H1 (cell line): ENCODE measurements at regions not wholly inside any gene's neighbourhood (a gene's known extent, or its start where the extent isn't known, plus 50 kb on each side); places are given as distances from the start of the nearest gene placed in this dataset.

ENCODE experiments used
- CTCF ChIA-PET: fragments of 300-600 bp; sonication (Branson Sonifier 250); formaldehyde crosslinking; loops from one replicate; lab custom pipeline; 2021; ENCODE audit not compliant: partially characterized antibody; lab: Charles Lee
- POLR2A ChIA-PET: fragments of 300-600 bp; sonication (Branson Sonifier 250); formaldehyde crosslinking; loops from one replicate; lab custom pipeline; 2021; ENCODE audit warnings: inconsistent platforms; ENCODE audit not compliant: partially characterized antibody; lab: Charles Lee
- DNase-seq, 2 experiments: peaks; one replicate each; pipeline versions ENCODE4 v3.0.0 to v3.0.0-alpha.2; 2010 to 2022; ENCODE audit warnings: low spot score in 2 of 2, low read depth in 1 of 2, mixed read lengths in 1 of 2
- FAIRE-seq: peaks from 2 replicates; lab custom pipeline; 2011; peaks lifted over from hg19 to GRCh38; lab: Jason Lieb, UNC
- H2AFZ ChIP-seq: 2 replicates; pipeline ENCODE4 v1.8.1; 2012; ENCODE audit warnings: low read length, inconsistent platforms
- H2AK5ac ChIP-seq: 2 replicates; pipeline ENCODE4 v1.6.1; 2013; ENCODE audit warnings: low read depth, low read length
- H2BK120ac ChIP-seq: replicated peaks from 2 replicates; pipeline ENCODE3; 2013; ENCODE audit warnings: low read depth, low read length, inconsistent platforms
- H2BK12ac ChIP-seq: 2 replicates; pipeline ENCODE4 v1.6.1; 2013; ENCODE audit warnings: low read depth, low read length
- H2BK15ac ChIP-seq: 2 replicates; pipeline ENCODE4 v1.6.1; 2013; ENCODE audit warnings: low read length
- H2BK20ac ChIP-seq: 2 replicates; pipeline ENCODE4 v1.6.1; 2013; ENCODE audit warnings: low read length
- H2BK5ac ChIP-seq: 2 replicates; pipeline ENCODE4 v1.6.1; 2013; ENCODE audit warnings: low read depth, low read length
- H3K14ac ChIP-seq: 2 replicates; pipeline ENCODE4 v1.6.1; 2013; ENCODE audit warnings: inconsistent platforms; ENCODE audit not compliant: insufficient read length
- H3K18ac ChIP-seq: 2 replicates; pipeline ENCODE4 v1.6.1; 2013; ENCODE audit warnings: low read length; ENCODE audit errors: extremely low read depth
- H3K23ac ChIP-seq: 2 replicates; pipeline ENCODE4 v1.6.1; 2013; ENCODE audit warnings: inconsistent platforms; ENCODE audit not compliant: insufficient read length
- H3K23me2 ChIP-seq: 2 replicates; pipeline ENCODE4 v1.6.1; 2013; ENCODE audit warnings: low read depth, low read length
- H3K27ac ChIP-seq: 2 replicates; pipeline ENCODE4 v1.6.1; 2011; ENCODE audit warnings: low read depth, low read length, inconsistent platforms
- H3K27me3 ChIP-seq, 4 experiments: replicated peaks in 1 of 4; 1 replicate in 1 of 4; 2 replicates in 3 of 4; pipeline versions ENCODE4 v1.6.1 to v1.8.1; 2011 to 2013; ENCODE audit warnings: low read length in 3 of 4, mild to moderate bottlenecking in 3 of 4, inconsistent platforms in 2 of 4, mixed read lengths in 2 of 4, moderate library complexity in 1 of 4; ENCODE audit not compliant: control insufficient read depth in 3 of 4, insufficient read depth in 3 of 4; ENCODE audit errors: extremely low read depth in 1 of 4
- H3K36me3 ChIP-seq, 4 experiments: 2 replicates each; pipeline versions ENCODE4 v1.6.1 to v1.8.1; 2011 to 2013; ENCODE audit warnings: mild to moderate bottlenecking in 4 of 4, low read length in 3 of 4, moderate library complexity in 2 of 4, control low read depth in 1 of 4, inconsistent platforms in 1 of 4; ENCODE audit not compliant: insufficient read depth in 4 of 4, control insufficient read depth in 2 of 4
- H3K4ac ChIP-seq: replicated peaks from 2 replicates; pipeline ENCODE3; 2013; ENCODE audit warnings: low read length, low read depth, mixed read lengths, inconsistent platforms; ENCODE audit not compliant: insufficient read length
- H3K4me1 ChIP-seq, 4 experiments: replicated peaks in 1 of 4; 1 replicate in 1 of 4; 2 replicates in 3 of 4; pipeline versions ENCODE4 v1.6.1 to v1.8.1; 2011 to 2013; ENCODE audit warnings: low read length in 3 of 4, inconsistent platforms in 2 of 4, mixed read lengths in 1 of 4; ENCODE audit not compliant: insufficient read depth in 4 of 4, control insufficient read depth in 3 of 4
- H3K4me2 ChIP-seq, 2 experiments: 2 replicates each; pipeline versions ENCODE4 v1.6.1 to v1.8.1; 2011 to 2013; ENCODE audit warnings: low read depth in 2 of 2, low read length in 2 of 2, control low read depth in 1 of 2, inconsistent platforms in 1 of 2, mild to moderate bottlenecking in 1 of 2; ENCODE audit not compliant: insufficient read depth in 1 of 2
- H3K4me3 ChIP-seq, 4 experiments: fragments of 200-600, 300-600 bp in 1 of 4; sonication (generic), shearing (Covaris generic), sonication (Bioruptor Twin) in 1 of 4; 2 replicates each; pipeline versions ENCODE4 v1.5.1 to v1.8.1; 2011 to 2016; ENCODE audit warnings: low read length in 4 of 4, low read depth in 3 of 4, control low read depth in 2 of 4, inconsistent platforms in 2 of 4, mild to moderate bottlenecking in 2 of 4, mixed read lengths in 1 of 4, moderate library complexity in 1 of 4; ENCODE audit not compliant: insufficient read depth in 2 of 4; ENCODE audit errors: extremely low read depth in 1 of 4
- H3K56ac ChIP-seq: replicated peaks from 2 replicates; pipeline ENCODE3; 2013; ENCODE audit warnings: low read depth, mild to moderate bottlenecking, mixed read lengths, low read length, inconsistent platforms; ENCODE audit not compliant: insufficient read length
- H3K79me1 ChIP-seq: 2 replicates; pipeline ENCODE4 v1.6.1; 2013; ENCODE audit warnings: low read depth, low read length, control low read depth
- H3K79me2 ChIP-seq, 2 experiments: 2 replicates each; pipeline versions ENCODE4 v1.6.1 to v1.8.1; 2012 to 2013; ENCODE audit warnings: low read length in 2 of 2, mild to moderate bottlenecking in 2 of 2, inconsistent platforms in 1 of 2; ENCODE audit not compliant: insufficient read depth in 2 of 2, control insufficient read depth in 1 of 2
- H3K9ac ChIP-seq, 4 experiments: replicated peaks in 1 of 4; 1 replicate in 1 of 4; 2 replicates in 3 of 4; pipeline versions ENCODE4 v1.6.1 to v1.8.1; 2011 to 2013; ENCODE audit warnings: low read depth in 3 of 4, low read length in 3 of 4, control low read depth in 2 of 4, mild to moderate bottlenecking in 2 of 4, moderate library complexity in 2 of 4, inconsistent platforms in 1 of 4; ENCODE audit errors: extremely low read depth in 1 of 4
- H3K9me3 ChIP-seq, 2 experiments: 2 replicates each; pipeline versions ENCODE4 v1.6.1 to v1.8.1; 2012 to 2013; ENCODE audit warnings: mild to moderate bottlenecking in 2 of 2, moderate library complexity in 2 of 2, control low read depth in 1 of 2, inconsistent platforms in 1 of 2, low read depth in 1 of 2, low read length in 1 of 2, mixed read lengths in 1 of 2; ENCODE audit not compliant: insufficient read depth in 2 of 2
- H4K20me1 ChIP-seq, 2 experiments: replicated peaks in 1 of 2; 2 replicates each; pipeline versions ENCODE3 to v1.8.1; 2011 to 2013; ENCODE audit warnings: inconsistent platforms in 2 of 2, low read length in 2 of 2, mild to moderate bottlenecking in 1 of 2; ENCODE audit not compliant: insufficient read depth in 2 of 2, control insufficient read depth in 1 of 2
- H4K5ac ChIP-seq: 2 replicates; pipeline ENCODE4 v1.6.1; 2013; ENCODE audit warnings: low read length, low read depth, mixed read lengths, inconsistent platforms; ENCODE audit not compliant: insufficient read length
- H4K8ac ChIP-seq: 2 replicates; pipeline ENCODE4 v1.8.0; 2013; ENCODE audit warnings: mild to moderate bottlenecking, moderate library complexity, low read length, inconsistent platforms; ENCODE audit not compliant: insufficient read depth; ENCODE audit errors: extremely low read depth
- H4K91ac ChIP-seq: replicated peaks from 2 replicates; pipeline ENCODE3; 2013; ENCODE audit warnings: low read length, mixed read lengths, inconsistent platforms; ENCODE audit not compliant: insufficient read length
- ASH2L ChIP-seq: fragments of 200-600, 300-600 bp; sonication (generic); IDR thresholded peaks from one replicate; pipeline ENCODE4 v1.7.1; 2017; ENCODE audit warnings: low read length
- CBX5 ChIP-seq: fragments of 300-800, 300-1000 bp; sonication (generic); IDR thresholded peaks from 2 replicates; pipeline ENCODE4 v1.7.1; 2016; ENCODE audit warnings: antibody characterized with exemption, low read length, low read depth
- CEBPB ChIP-seq: IDR thresholded peaks from 2 replicates; pipeline ENCODE4 v1.6.1; 2012; ENCODE audit warnings: low read depth, low read length
- CTBP2 ChIP-seq: IDR thresholded peaks from 2 replicates; pipeline ENCODE4 v1.7.0; 2011; ENCODE audit warnings: borderline replicate concordance, mild to moderate bottlenecking, moderate library complexity, mixed read lengths, low read length; ENCODE audit not compliant: insufficient read depth, insufficient read length
- EP300 ChIP-seq, 2 experiments: IDR thresholded peaks; 1 replicate in 1 of 2; 2 replicates in 1 of 2; pipeline ENCODE4 v1.6.1; 2011 to 2012; ENCODE audit warnings: low read depth in 2 of 2, low read length in 2 of 2, mild to moderate bottlenecking in 2 of 2, borderline replicate concordance in 1 of 2, inconsistent platforms in 1 of 2, moderate library complexity in 1 of 2
- MAFK ChIP-seq: IDR thresholded peaks from 2 replicates; pipeline ENCODE4 v1.6.1; 2012; ENCODE audit warnings: low read depth, mild to moderate bottlenecking, improper control_type of control experiment, low read length
- NANOG ChIP-seq: IDR thresholded peaks from 2 replicates; pipeline ENCODE4 v1.6.1; 2011; ENCODE audit warnings: low read length, low read depth, mild to moderate bottlenecking, inconsistent platforms; ENCODE audit not compliant: insufficient read depth, poor library complexity, severe bottlenecking
- NRF1 ChIP-seq: IDR thresholded peaks from 2 replicates; pipeline ENCODE4 v1.6.1; 2011; ENCODE audit warnings: mild to moderate bottlenecking, low read depth, low read length, improper control_type of control experiment
- POLR2AphosphoS5 ChIP-seq: IDR thresholded peaks from 2 replicates; pipeline ENCODE4 v1.6.1; 2011; ENCODE audit warnings: low read depth, low read length
- RBBP5 ChIP-seq: IDR thresholded peaks from 2 replicates; pipeline ENCODE4 v1.7.1; 2012; ENCODE audit warnings: low read depth, mild to moderate bottlenecking, inconsistent platforms, low read length, moderate library complexity, borderline replicate concordance
- RNF2 ChIP-seq: fragments of 200-900, 300-1000 bp; sonication (generic); IDR thresholded peaks from 2 replicates; pipeline ENCODE4 v1.7.1; 2016; ENCODE audit warnings: borderline replicate concordance, low read depth, mild to moderate bottlenecking, antibody characterized with exemption, low read length; ENCODE audit not compliant: poor library complexity, severe bottlenecking; ENCODE audit errors: missing control alignments
- SIN3A ChIP-seq, 2 experiments: IDR thresholded peaks in 1 of 2; conservative IDR thresholded peaks in 1 of 2; 2 replicates each; pipeline ENCODE4 v1.6.1; 2011 to 2012; ENCODE audit warnings: low read length in 2 of 2, improper control_type of control experiment in 1 of 2, low read depth in 1 of 2, mild to moderate bottlenecking in 1 of 2
- SIRT6 ChIP-seq: IDR thresholded peaks from one replicate; pipeline ENCODE4 v1.7.1; 2012; ENCODE audit warnings: low read length, inconsistent platforms
- TAF1 ChIP-seq: IDR thresholded peaks from 2 replicates; pipeline ENCODE4 v1.6.1; 2011; ENCODE audit warnings: mild to moderate bottlenecking, low read depth, low read length
- TF ChIP-seq, protein P1 (sequence below): IDR thresholded peaks from 2 replicates; pipeline ENCODE4 v1.6.1; 2011; ENCODE audit warnings: low read depth, mild to moderate bottlenecking, low read length; ENCODE audit not compliant: insufficient read depth

DNA sequence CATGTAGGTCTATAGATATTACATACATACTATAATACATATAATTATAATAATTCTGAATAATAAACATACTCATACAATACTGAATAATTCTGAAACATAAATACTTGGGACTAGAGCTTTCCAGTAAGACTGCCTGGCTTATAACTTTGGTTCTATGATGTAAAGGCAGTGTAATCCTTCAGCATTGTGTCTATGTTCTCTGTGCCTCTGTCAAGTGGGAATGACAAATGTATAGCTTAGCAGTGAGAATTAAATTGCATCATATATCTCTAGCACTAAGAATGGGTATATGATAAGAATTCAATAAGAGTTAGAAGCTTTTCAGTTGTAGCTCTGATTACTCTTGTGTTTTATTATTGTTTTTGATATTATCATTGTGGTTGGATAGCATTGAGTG, 1469.3 kb downstream of the CDH8 start:
- H3K18ac ChIP-seq, result no peak overlapping the region
- DNase-seq (no peak), FAIRE-seq (no peak)
- H3K4me3 ChIP-seq, result no peak overlapping the region
- H3K4me1 ChIP-seq, result no peaks in the 10 kb centered on the region
- no peak overlapping the region for H2BK20ac ChIP-seq
- no peak overlapping the region for H4K5ac ChIP-seq
- H3K79me2 ChIP-seq, result no peaks in the 10 kb centered on the region
- H3K23ac ChIP-seq, result no peak overlapping the region
- no peaks in the 10 kb centered on the region for H4K20me1 ChIP-seq
- CTCF ChIA-PET, result no interaction called here
- no peaks in the 10 kb centered on the region for H3K36me3 ChIP-seq
- no peak overlapping the region for H4K91ac ChIP-seq
- H4K8ac ChIP-seq, result no peak overlapping the region
- no peak overlapping the region for H2BK15ac ChIP-seq
- H3K14ac ChIP-seq, result no peak overlapping the region
- POLR2A ChIA-PET, result no interaction called here
- no peak overlapping the region for H2AK5ac ChIP-seq
- no peak overlapping the region for H2BK12ac ChIP-seq
- no peak overlapping the region for H3K27ac ChIP-seq
- no peak overlapping the region for H3K56ac ChIP-seq
- H3K23me2 ChIP-seq, result no peaks in the 10 kb centered on the region
- no peaks in the 10 kb centered on the region for H3K79me1 ChIP-seq
- no peak overlapping the region for H3K4me2 ChIP-seq
- H3K27me3 ChIP-seq, result no peaks in the 10 kb centered on the region
- no peak overlapping the region for H2AFZ ChIP-seq
- no peak for TF ChIP-seq RBBP5
- TF ChIP-seq CEBPB, result no peak
- no peak for TF ChIP-seq NRF1
- TF ChIP-seq RNF2, result no peak
- TF ChIP-seq POLR2AphosphoS5, result no peak
- TF ChIP-seq, protein P1, sequence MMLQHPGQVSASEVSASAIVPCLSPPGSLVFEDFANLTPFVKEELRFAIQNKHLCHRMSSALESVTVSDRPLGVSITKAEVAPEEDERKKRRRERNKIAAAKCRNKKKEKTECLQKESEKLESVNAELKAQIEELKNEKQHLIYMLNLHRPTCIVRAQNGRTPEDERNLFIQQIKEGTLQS, result no peak
- no peak for TF ChIP-seq CBX5
- no peak for TF ChIP-seq CTBP2
- no peak for TF ChIP-seq MAFK
- no peak for TF ChIP-seq NANOG
- TF ChIP-seq SIRT6, result no peak
- no peak for TF ChIP-seq TAF1
- no peak for TF ChIP-seq ASH2L
- no peak for TF ChIP-seq SIN3A (conservative IDR thresholded peaks at IDR 0.05 in 1 of 2, IDR thresholded peaks at IDR 0.05 in 1 of 2; ENCODE audit: low read depth in 1 of 2, low read length in 2 of 2)
- no peak for TF ChIP-seq EP300 (IDR thresholded peaks at IDR 0.05; ENCODE audit: borderline replicate concordance in 1 of 2, low read depth in 2 of 2, low read length in 2 of 2)
- no peak overlapping the region for H3K9ac ChIP-seq
- H3K9me3 ChIP-seq, result no peaks in the 10 kb centered on the region
- no peak overlapping the region for H2BK5ac ChIP-seq
- H2BK120ac ChIP-seq, result no peak overlapping the region
- H3K4ac ChIP-seq, result no peak overlapping the region
